Inferior parietal cortex (tissue), 1 donor: ENCODE measurements at regions not wholly inside any gene's neighbourhood (a gene's known extent, or its start where the extent isn't known, plus 50 kb on each side); places are given as distances from the start of the nearest gene placed in this dataset.

Experiments used
- DNase-seq: peaks from one replicate; pipeline ENCODE4 v3.0.0-alpha.2; 2016; ENCODE audit errors: extremely low spot score

DNA sequence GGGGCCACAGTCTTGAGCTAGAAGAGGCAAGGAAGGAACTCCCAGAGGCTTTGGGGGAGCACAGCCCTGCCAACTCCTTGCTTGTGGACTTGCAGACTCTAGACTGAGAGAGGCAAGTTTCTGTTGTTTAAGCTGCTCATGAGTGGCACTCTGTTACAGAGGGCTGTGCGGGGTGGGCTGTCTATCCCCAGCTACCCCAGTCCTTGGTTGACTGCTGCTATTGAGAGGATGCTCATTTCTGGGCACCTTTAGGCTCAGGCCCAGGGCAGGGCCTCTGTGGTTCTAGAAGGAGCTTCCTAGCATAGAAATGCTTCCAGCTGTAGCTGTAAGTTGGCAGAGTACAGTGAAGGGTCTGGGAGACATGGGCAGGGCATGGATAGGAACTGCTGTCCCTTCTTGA is 151.3 kb upstream of the GGTLC1 start:
- DNase-seq = no peak

DNA sequence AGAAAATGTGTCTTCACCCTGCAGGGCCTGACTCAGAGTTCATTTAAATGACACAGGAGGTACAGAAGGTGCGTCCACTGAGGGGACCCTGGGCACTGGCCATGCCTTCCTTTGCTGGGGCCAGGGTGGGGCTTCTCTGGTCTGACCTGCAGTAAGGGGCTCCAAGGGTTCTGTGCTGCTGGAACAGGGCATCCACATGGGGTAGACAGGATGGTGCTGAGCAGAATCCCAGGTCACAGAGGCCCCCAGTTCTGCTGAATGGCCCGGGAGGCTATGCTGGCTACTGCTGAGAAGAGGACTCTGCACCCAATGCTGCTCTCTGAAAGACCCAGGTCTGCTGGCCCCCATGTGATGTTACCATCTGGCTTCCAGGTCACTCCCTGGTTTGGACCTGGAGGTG is 150.4 kb upstream of the GGTLC1 start:
- no peak for DNase-seq

DNA sequence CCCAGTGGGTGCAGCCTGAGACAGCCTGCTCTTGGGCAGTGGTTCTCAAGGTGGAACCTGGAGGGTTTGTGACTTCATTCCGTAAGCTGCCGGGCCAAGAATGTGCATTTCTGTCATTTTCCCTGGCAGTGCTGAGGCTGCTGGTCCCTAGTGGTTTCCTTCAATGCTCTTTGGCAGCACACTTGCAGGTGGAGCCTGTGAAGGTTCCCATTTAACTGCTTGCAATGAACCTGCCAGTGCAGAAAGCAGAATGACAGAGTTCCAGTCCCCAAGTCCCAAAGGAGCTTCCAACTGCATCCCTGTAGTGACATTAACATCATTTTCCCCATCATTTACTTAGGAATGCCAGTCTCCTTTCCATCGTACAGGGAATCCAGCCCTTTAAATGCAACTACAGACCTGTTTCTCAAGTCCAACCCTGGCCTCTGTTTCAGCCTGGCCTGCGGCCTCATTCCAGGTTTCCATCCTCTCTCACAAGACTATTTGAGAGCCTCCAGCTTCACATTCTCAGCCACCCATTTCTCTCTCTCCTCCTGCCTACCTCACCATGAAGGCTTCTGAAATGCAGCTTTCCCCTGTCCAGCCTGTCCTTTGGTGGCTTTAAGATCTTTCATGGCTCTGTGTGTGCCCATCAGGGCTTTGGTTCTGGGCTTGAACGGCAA is 149.7 kb upstream of the GGTLC1 start:
- DNase-seq = no peak

DNA sequence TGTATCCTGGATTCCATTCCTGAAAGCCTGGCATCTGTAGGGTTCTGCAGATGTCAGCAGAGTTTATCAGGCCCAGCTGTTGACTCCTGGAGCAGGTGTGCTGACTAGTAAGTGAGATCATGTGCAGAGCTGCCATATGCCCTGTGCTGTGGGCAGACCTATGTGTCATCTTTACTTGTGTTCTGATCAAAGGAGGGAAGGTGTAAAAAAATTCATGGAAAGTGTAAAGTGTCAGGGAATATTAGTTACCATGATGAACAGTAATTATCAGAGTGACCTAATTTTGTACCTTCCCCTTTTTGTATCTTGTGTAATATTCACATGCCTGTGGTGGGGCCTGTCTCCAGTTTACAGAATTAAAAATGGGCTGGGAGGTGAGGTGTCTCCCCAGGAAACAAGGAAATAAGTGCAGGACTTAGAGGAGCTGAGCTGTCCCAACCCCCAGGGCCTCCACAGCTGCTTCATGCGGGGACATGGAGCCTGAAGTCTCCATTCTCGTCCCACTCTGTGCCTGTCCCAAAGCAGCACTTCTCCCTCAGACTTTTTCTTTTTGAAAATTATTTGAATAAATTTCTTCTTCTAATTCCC is 148.2 kb upstream of the GGTLC1 start:
- no peak for DNase-seq

DNA sequence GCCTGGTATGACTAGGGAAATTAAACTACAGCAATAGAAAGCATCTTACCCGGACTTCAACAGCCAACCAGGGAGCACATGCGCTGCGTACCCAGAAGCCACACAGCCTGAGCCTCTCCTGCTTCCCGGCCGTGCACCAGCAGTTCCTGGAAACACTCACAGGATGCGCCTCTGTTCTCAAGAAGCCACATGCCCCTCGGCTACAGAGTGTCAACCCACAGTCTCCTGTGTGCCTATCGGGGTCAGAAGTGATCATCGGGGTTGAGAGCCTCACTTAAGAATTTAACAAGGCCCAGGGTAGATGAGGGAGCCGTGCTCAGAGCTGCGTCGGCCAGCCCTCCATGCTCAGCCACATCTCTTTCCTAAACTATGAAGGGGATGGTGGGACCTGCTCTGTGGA is 147.2 kb upstream of the GGTLC1 start:
- DNase-seq = no peak

DNA sequence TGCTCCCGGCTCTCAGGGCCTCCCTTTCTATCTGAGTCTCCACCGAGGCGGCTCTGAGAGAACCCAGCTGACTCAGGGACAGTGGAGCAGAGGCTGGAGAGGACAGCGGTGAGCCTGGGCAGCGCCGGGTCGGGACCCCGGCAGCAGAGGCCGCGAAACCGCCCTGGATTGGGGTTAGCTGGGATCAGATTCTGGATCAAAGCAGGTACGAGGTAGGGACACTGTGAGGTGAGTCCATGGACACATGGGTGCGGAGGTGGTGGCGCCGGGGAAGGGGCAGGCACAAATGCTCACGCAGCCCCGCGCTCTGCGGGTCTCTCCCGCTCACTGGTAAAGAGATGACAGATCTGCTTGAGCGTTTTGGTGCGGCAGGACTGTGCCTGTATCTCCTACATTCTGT is 146.4 kb upstream of the GGTLC1 start:
- DNase-seq = no peak

DNA sequence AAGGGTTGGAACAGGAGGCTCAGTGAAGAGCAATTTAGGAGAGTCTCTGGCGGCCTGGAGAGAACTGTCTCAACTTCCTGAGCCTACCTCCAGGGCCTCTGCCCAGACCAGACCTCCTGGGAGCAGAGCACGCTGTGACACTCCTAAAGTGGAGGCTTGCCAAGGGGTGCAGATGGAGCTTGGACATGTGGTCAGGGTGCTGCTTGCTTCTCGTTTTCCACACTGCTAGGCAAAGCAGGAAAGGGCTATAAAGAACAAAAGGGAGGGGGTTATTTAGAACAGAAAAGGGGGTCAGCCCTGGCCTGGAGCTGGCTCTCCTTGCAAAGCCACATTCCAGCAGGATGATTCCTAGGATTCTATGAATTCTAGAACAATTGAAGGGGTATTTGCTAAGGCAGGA is 145.7 kb upstream of the GGTLC1 start:
- no peak for DNase-seq

DNA sequence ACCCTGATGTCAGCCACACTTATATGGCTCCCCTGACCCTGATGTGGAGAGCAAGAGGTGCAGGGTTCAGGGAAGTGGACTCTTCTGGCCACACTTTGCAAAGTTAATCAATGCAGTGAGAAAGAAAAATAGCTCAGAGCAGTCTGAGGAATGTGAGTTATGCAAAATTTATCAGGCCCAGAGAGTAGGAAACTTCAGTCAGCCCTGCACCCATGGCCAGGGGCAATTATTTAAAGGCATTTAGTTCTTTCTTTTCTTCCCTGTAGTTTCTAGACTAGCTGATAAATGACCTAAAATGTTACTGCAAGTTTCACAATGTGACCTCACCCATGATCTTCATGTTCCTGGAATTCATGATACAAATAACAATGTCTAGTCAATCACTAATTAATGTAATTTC is 143.7 kb upstream of the GGTLC1 start:
- no peak for DNase-seq

DNA sequence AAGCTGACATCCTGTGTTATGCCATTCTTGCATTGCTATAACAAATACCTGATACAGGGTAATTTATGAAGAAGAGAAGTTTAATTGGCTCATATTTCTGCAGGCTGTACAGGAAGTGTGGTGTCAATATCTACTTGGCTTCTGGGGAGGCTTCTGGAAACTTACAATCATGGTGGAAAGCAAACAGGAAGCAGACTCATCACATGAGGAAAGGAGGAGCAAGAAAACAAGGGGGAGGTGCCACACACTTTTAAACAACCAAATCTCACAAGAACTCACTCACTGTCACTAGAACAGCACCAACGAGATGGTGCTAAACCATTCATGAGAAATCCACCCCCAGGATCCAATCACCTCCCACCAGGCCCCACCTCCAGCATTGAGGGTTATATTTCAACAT is 143.1 kb upstream of the GGTLC1 start:
- DNase-seq = no peak

DNA sequence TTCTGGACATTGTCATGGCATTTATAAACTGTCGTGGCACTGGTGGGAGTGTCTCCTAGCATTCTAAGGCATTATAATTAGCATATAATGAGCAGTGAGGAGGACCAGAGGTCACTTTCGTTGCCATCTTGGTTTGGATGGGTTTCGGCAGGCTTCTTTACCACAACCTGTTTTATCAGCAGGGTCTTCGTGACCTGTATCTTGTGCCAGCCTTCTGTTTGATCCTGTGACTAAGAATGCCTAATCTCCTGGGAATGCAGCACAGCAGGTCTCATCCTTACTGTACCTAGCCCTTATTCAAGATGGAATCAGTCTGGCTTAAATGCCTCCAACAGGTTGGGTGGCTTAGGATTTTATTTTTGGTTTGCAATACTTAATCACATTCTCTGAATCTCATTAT is 142.7 kb upstream of the GGTLC1 start:
- no peak for DNase-seq

DNA sequence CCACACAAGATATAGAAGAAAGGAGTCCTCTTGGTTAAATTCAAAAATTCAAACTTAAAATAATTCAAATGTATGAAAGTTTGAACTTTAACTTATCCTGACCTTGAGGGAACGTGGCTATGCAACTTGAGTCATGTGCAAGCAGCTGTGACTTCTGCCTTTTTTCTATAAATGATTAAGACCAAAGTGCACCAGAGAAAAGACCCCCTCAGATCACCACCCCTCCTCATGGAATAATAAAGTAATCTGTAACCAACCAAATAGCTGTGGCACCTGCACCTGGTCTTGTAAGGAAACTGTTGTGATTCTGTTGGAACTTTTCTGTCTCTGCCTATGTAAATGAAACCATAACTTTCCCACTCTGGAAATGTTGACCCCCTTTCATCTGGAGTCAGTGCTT is 141.1 kb upstream of the GGTLC1 start:
- DNase-seq = no peak

DNA sequence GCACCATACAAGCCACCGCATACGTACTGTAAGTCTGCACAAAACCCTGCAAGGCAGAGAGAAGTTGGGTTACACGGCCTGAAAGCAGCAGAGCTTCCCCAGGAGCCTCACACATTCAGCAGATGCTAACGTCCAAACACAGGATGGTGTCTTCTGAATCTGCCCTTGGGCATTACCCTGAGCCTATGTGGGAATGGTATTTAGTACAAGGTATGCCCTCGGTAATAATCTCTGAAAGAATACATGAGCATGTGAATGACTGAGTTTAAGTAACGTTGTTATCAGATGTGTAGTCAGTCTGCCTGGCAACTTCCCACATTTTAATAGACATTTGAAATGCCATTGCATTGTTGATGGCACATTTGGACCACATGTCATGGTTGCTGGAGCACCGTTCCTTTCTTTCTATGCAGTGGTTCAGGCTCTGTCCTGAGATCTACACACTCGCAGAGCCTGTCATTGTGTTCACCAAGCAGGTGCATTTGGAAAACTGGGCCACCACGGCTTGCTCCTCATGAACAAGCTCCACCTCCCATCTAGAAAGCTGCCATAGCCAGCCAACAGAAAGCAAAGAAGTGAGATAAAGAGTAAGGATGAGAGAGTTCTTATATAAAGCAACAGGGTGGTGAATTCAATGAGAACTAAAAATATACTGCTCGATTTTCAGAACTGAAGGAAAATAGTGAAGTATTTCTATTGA is 136.5 kb upstream of the GGTLC1 start:
- no peak for DNase-seq

DNA sequence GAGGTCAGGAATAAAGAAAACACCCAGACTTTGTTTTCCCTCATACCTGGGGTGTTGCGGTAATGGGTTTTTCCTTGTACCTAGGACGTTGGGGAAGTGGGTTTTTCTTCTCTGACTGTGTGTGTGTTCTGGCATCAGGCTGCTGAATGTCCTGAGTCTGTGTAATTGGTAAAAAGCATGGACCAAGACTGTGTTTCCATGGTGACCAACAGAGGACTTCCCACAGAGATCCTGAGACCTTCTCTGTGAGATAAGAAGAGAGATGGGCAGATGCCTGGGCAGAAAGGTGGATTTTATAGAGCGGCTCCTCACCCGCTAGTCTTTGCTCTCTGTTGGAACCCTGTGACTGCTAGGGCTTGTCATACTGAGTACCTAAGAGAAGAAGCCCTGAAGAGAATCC is 135.4 kb upstream of the GGTLC1 start:
- DNase-seq = no peak

DNA sequence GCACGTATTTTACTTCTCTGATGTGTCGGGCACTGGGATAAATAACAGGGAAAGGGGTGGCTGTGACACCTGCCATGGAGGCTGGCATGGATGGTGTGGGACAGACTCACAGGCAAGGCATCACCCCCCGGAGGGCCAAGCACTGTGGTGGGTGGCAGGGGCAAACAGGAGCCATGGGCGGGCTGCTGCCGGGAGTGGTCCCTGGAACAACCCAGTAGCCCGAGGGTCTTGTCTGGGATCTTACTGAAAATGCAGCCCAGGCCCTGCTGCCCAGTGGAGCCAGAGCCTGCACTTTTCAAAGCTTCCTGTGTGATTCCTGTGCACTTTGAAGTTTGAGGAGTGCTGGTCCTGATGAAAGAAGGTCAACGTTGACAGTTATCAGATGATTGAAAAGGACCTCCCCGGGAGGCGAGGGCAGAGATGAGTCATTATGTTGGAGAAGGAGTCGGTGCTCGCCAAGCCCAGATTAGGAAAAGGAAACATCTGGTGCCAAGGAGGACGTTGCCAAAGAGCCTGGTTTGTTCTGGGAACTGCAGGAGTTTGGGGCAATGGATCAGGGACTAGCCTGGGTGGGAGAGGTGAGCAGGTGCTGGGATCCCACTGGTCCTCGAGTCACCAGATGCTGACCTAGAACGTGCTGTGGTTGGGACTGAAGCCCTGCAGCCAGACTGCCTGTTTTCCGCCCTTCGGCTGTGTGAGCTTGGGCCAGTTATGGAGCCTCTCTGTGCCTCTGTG is 130.0 kb upstream of the GGTLC1 start:
- DNase-seq = no peak

DNA sequence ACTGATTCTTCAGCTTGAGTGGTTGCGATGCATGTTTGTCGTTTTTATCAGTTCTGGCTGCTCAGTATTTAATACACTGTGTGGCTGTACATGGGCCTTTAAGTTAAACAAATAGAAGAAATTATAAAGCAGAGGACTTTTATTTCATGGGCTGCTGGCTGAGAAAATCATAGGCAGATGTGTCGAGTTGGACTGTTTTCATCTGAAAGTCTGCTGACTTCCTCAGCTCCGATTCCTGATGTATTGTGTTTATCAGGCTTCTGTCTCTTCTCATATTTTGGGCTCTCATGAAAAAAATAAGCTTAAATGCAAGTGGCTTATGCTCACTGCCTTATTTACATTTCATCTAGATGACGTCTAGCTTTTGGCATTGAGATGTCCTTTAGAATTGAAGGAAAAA is 129.5 kb upstream of the GGTLC1 start:
- DNase-seq = no peak

DNA sequence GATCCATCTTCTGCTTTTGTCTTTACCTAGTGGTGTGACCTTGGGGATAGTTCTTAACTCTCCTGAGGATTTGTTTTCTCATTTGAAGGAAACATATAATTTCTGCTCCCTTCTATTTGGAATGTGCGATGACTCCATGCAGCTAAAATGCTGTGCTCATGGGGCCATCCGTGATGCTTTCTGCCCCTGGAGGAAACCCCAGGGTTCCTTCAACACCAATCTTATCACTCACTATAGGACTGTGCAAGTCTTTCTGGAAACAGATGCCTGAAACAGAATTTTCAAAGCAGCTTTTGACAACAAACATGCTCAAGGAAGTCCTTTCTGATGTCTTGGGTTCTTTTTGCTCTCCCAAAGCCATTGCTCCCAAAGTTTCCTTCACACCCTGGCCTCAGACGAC is 128.8 kb upstream of the GGTLC1 start:
- no peak for DNase-seq

DNA sequence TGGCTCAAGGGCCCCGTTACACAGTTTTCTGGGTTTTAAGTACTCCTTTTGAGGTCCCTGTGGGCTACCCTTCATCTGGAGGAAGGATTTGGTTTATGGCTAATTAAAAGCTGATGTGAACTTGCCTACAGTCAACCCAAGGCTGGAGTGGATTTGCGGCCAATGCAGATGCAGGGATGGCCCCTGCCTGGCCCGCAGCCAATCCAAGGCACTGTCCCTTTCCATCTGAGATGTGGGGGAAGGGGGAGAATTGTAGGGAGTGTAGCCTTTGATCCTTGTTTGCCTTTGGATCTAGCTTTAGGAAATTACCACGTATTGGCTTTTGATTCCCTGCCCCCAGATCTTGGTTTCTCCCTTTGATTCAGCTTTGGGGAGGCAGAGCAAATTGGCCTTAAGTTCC is 128.0 kb upstream of the GGTLC1 start:
- no peak for DNase-seq

DNA sequence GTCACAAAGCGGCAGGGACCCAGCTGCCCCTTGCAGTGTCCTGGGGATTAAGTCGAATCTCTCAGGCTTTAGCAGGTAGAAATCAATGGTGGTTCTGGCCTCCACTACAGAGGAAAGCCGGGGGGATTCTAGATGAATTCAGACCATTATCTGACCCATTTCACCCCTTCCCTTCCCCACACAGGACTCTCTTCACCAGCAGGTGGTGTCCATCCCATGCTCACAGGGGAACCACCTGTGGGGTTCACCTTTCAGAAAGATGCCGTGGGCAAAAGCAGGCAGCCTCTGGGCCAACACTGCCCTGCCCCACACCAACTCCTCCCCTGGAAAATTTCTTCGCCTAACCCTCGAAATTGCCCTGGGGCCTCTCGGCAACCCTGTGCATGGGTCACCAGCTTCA is 123.8 kb upstream of the GGTLC1 start:
- no peak for DNase-seq

DNA sequence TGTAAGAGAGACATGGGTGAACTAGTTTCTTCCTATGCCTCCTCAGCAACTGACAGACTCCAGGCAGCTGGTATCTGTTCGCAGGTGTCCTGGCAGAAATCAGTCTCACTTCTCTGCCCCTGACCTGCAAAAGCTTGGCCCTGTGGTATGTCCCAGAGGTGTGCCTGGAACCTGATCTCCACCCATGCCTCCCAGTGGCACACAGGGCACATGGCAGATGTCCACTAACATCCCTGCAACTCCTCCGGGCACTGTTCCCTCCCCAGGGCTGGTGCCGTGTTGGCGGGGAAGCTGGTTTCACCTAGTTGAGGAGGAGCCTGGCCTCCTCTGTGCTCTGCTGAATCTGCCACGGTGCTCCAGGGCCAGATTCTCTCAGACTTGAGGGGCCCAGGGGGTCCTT is 123.3 kb upstream of the GGTLC1 start:
- DNase-seq = no peak

DNA sequence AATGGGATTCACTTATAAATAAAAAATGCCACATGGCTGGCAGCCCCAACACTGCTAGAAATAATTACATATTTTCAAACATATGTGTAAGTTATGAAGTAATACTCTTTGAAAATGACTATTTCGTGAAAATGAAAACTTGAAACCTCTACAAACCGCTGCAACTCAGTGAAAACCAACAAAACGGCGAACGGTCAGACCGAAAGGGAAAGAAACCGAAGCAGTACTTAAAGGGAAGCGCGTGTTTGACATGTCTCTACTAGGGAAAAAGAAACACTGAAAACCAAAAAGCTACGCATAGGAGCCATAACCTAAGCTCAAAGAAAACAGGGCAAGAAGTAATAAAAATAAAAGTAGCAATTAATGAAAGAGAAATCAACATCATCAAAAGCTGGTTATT is 121.0 kb upstream of the GGTLC1 start:
- no peak for DNase-seq

DNA sequence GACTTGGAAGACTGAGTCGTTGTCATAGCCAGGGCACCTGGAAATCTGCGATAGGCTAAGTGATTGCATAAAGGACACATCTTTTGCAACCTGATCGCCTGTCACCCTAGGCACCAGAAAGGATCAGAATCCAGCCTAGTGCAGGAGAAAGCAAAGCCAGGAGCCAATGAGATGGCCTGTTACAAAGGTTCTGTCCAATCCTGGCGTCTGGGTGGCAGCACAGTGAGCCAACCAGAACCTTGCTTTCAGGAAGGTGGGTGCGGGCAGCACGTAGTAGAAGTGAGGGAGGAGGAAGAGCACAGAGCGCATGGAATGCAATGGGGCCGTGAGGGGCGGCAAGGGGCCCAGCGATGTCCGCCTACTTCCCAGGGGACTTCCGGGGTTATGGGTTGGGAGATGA is 120.4 kb upstream of the GGTLC1 start:
- no peak for DNase-seq

DNA sequence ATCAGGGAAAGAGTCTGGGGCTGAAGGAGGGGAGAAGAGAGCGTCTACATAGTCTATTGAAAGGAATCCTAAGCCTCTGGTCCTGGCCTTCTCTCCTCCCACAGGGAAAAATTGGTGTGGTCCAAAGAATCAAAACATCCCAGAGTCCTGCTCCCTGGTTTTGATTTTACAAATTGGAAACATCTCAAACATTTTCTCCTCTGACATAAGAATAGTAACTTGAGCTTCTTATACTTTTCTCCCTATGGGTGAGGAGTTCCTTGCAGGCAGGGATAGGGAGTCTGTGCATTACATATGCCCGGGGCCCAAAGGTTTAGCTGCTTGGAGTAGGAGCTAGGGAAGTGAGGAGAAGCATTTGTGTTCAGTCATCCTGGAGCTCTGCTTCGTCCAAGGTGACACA is 120.0 kb upstream of the GGTLC1 start:
- no peak for DNase-seq
